Smooth muscle cell (in vitro differentiated cells): ENCODE measurements at regions not wholly inside any gene's neighbourhood (a gene's known extent, or its start where the extent isn't known, plus 50 kb on each side); places are given as distances from the start of the nearest gene placed in this dataset.

Experiments
- DNase-seq: peaks from one replicate; lab custom pipeline; 2025; ENCODE audit not compliant: unreplicated experiment; lab: John Stamatoyannopoulos, UW
- H2AFZ ChIP-seq: fragments of 200-600 bp; sonication (generic); 2 replicates; pipeline ENCODE4 v1.6.0; 2016; ENCODE audit warnings: antibody characterized with exemption, low read depth, mild to moderate bottlenecking
- H3F3A ChIP-seq: fragments of 200-600 bp; sonication (generic); 2 replicates; pipeline ENCODE4 v1.6.0; 2017; ENCODE audit warnings: antibody characterized with exemption, low read depth
- H3K27ac ChIP-seq: fragments of 200-600 bp; sonication (generic); 2 replicates; pipeline ENCODE4 v1.5.1; 2016; ENCODE audit warnings: low read depth, mild to moderate bottlenecking
- H3K27me3 ChIP-seq: fragments of 200-600 bp; sonication (generic); 2 replicates; pipeline ENCODE4 v1.6.1; 2016; ENCODE audit warnings: low read depth, mild to moderate bottlenecking
- H3K36me3 ChIP-seq: fragments of 200-600 bp; sonication (generic); 2 replicates; pipeline ENCODE4 v1.5.1; 2016; ENCODE audit warnings: low read depth
- H3K4me1 ChIP-seq: fragments of 200-600 bp; sonication (generic); 2 replicates; pipeline ENCODE4 v1.5.1; 2016; ENCODE audit warnings: low read depth
- H3K4me2 ChIP-seq: fragments of 200-600 bp; sonication (generic); 2 replicates; pipeline ENCODE4 v1.6.0; 2016; ENCODE audit warnings: mild to moderate bottlenecking
- H3K4me3 ChIP-seq: fragments of 200-600 bp; sonication (generic); 2 replicates; pipeline ENCODE4 v1.5.1; 2016; ENCODE audit warnings: mild to moderate bottlenecking
- H3K79me2 ChIP-seq: fragments of 200-600 bp; sonication (generic); 2 replicates; pipeline ENCODE4 v1.6.0; 2016; ENCODE audit warnings: low read depth, mild to moderate bottlenecking
- H3K9ac ChIP-seq: fragments of 200-600 bp; sonication (generic); 2 replicates; pipeline ENCODE4 v1.6.0; 2016; ENCODE audit warnings: low read depth
- H3K9me3 ChIP-seq: fragments of 200-600 bp; sonication (generic); replicated peaks from 2 replicates; pipeline ENCODE4 v1.5.1; 2016; ENCODE audit warnings: low read depth
- H4K20me1 ChIP-seq: fragments of 200-600 bp; sonication (generic); 2 replicates; pipeline ENCODE4 v1.6.0; 2016; ENCODE audit warnings: low read depth
- CTCF ChIP-seq: fragments of 200-600 bp; sonication (generic); IDR thresholded peaks from 2 replicates; pipeline ENCODE4 v1.5.1; 2017; ENCODE audit warnings: borderline replicate concordance, mild to moderate bottlenecking, antibody characterized with exemption; ENCODE audit not compliant: insufficient read depth, poor library complexity, severe bottlenecking
- whole genome bisulfite sequencing: methylation state at CpG from one replicate; pipeline ENCODE4 v1.1.7; 2016; ENCODE audit warnings: low lambda C conversion rate; 5-methylcytosine and 5-hydroxymethylcytosine counted together

- H4K20me1 ChIP-seq, result no peaks in the 10 kb centered on the region
- peaks cover 23% of the 10 kb centered on the region for H3K4me1 ChIP-seq
- H3F3A ChIP-seq, result no peaks in the 10 kb centered on the region
- H3K36me3 ChIP-seq, result no peaks in the 10 kb centered on the region
- H2AFZ ChIP-seq, result no peak overlapping the region
- no peak for DNase-seq
- WGBS, result 41% methylated on average over 2 of the region's 2 CpGs
- H3K4me2 ChIP-seq, result no peak overlapping the region
- H3K9ac ChIP-seq, result no peak overlapping the region
- no peak overlapping the region for H3K27ac ChIP-seq
- no peak for TF ChIP-seq CTCF
- H3K4me3 ChIP-seq, result no peak overlapping the region
- H3K27me3 ChIP-seq, result peaks cover 15% of the 10 kb centered on the region
- H3K9me3 ChIP-seq, result no peaks in the 10 kb centered on the region
- H3K79me2 ChIP-seq, result no peaks in the 10 kb centered on the region
Measured at GRCh38 chr20:36098364-36098763, 56.2 kb upstream of the EPB41L1 start.

GRCh38 chr20:36099106-36099505, 55.4 kb upstream of the EPB41L1 start:
- Histone ChIP-seq H3F3A (no peaks in the 10 kb centered on the region), H3K4me1 (peaks cover 17% of the 10 kb centered on the region), H3K79me2 (no peaks in the 10 kb centered on the region), H3K9ac (no peak overlapping the region), H3K27ac (no peak overlapping the region), H2AFZ (no peak overlapping the region), H3K4me2 (no peak overlapping the region), H3K4me3 (no peak overlapping the region), H3K9me3 (no peaks in the 10 kb centered on the region), H3K27me3 (peaks cover 8% of the 10 kb centered on the region), H3K36me3 (no peaks in the 10 kb centered on the region), H4K20me1 (no peaks in the 10 kb centered on the region)
- DNase-seq, result no peak
- TF ChIP-seq CTCF, result no peak
- WGBS, result 96% methylated on average over 3 of the region's 3 CpGs

- Histone ChIP-seq H2AFZ (no peak overlapping the region), H3K27me3 (no peaks in the 10 kb centered on the region), H3F3A (no peaks in the 10 kb centered on the region), H3K27ac (no peak overlapping the region), H3K9me3 (no peaks in the 10 kb centered on the region), H3K4me3 (no peak overlapping the region), H4K20me1 (no peaks in the 10 kb centered on the region), H3K79me2 (no peaks in the 10 kb centered on the region), H3K4me1 (peaks cover 11% of the 10 kb centered on the region), H3K4me2 (no peak overlapping the region), H3K36me3 (no peaks in the 10 kb centered on the region), H3K9ac (no peak overlapping the region)
- 62% methylated on average over 3 of the region's 3 CpGs for WGBS
- no peak for TF ChIP-seq CTCF
- DNase-seq, result no peak
Measured at GRCh38 chr20:36101192-36101591, 53.3 kb upstream of the EPB41L1 start.

- no peak overlapping the region for H3K9ac ChIP-seq
- no peak overlapping the region for H3K27ac ChIP-seq
- no peaks in the 10 kb centered on the region for H4K20me1 ChIP-seq
- no peaks in the 10 kb centered on the region for H3K27me3 ChIP-seq
- no peak overlapping the region for H3K4me3 ChIP-seq
- no peak for TF ChIP-seq CTCF
- no peaks in the 10 kb centered on the region for H3K9me3 ChIP-seq
- H3F3A ChIP-seq, result no peaks in the 10 kb centered on the region
- H2AFZ ChIP-seq, result no peak overlapping the region
- 63% methylated on average over 3 of the region's 3 CpGs for WGBS
- H3K4me1 ChIP-seq, result peaks cover 9% of the 10 kb centered on the region
- H3K79me2 ChIP-seq, result no peaks in the 10 kb centered on the region
- no peak overlapping the region for H3K4me2 ChIP-seq
- no peak for DNase-seq
- no peaks in the 10 kb centered on the region for H3K36me3 ChIP-seq
Measured at GRCh38 chr20:36102306-36102705, 52.2 kb upstream of the EPB41L1 start.
